HG03460 (cell line): ENCODE measurements at regions not wholly inside any gene's neighbourhood (a gene's known extent, or its start where the extent isn't known, plus 50 kb on each side); places are given as distances from the start of the nearest gene placed in this dataset.

Experiments
- ATAC-seq: cut with Tn5 transposase; IDR thresholded peaks from one replicate; pipeline ENCODE4 v1.9.1; 2021; ENCODE audit not compliant: unreplicated experiment

DNA sequence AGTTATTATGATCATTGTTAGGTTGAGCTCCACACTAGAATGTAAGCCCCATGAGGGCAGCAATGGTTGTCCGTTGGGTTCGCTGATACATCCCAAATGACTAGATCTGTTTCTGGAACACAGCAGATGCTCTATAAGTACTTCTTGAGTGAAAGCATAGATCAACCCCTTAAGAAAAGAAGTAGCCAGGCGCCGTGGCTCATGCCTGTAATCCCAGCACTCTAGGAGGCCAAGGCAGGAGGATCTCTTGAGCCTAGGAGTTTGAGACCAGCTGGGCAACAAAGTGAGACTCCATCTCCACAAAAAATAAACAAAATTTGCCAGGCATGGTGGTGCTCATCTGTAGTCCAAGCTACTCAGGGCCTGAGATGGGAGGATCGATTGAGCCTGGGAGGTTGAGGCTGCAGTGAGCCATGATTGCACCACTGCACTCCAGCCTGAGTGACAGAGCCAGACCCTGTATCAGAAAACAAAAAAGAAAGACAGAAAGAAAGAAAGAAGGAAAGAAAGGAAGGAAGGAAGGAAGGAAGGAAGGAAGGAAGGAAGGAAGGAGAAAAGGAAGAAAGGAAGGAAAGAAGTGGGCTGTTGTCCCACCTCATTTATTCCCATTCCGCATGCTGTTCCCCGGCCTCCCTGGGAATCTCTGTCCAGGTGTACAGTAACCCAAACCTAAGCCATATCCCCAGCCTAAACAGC, 54.4 kb upstream of the RPL38 start:
- no peak for ATAC-seq

GRCh38 chr17:74149597-74150427, 53.7 kb upstream of the RPL38 start:
- no peak for ATAC-seq

- ATAC-seq, result no peak
Observed at GRCh38 chr17:74150428-74151025, 53.0 kb upstream of the RPL38 start.

DNA sequence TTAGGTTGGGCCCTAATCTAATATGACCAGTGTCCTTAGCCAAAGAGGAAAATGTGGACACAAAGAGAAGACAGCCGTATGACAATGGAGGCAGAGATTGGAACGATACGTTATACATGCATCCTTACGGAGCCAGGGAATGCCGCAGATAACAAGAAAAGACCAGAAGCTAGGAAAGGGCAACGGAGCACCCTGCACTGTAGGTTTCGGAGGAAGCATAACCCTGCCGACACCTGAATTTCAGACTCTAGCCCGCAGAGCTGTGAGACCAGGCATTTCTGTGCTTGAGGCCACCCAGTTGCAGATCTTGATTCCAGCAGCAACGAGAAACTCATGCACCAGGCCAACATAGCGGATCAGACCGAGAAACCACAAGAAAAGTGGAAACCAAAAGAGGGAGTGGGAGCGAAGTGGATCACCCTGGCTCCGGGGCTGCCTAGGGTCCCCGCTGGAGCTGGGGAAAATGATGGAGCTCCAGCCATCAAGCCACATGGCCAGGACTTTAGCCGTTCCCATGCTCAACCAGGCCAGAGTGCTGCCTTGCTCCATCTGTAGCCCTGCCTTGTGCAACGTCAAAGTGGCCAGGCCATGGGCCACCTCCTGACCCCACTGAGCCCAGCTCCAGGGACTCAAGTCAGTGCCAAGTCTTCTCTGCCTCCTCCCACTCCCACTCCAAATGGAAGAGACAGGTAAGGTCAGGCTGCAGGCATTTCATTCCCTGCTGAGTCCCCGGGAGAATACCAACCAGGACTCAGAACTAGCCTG, 51.7 kb upstream of the RPL38 start:
- ATAC-seq, result no peak

GRCh38 chr17:74152591-74153455, 50.7 kb upstream of the RPL38 start:
- no peak for ATAC-seq

DNA sequence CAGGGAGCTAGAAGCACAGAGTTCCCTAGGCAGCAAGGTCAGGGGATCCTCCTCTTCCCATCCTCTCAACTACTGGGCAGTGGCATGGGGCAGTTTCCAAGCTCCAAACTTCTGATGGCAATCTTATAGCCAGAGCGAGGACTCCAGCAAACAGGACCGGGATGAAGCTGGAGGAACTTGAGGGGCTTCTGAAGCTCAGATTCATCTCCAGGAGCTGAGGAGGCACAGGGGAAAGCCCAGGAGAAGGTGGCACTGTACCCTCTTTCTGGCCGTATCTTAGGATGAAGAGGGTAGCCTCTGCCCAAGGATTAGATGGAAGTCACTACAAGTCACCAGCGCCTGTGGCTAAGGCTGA, 50.0 kb upstream of the RPL38 start:
- no peak for ATAC-seq
